ENCODE measurements at regions not wholly inside any gene's neighbourhood (a gene's known extent, or its start where the extent isn't known, plus 50 kb on each side); places are given as distances from the start of the nearest gene placed in this dataset.

- no peak overlapping the region for H3K4me3 ChIP-seq
- WGBS, 2 donors (ENCODE audit: low coverage in 1 of 2): 90 to 93% methylated on average over 2 to 3 of the region's 3 CpGs
- no peak for ATAC-seq
- H3K4me1 ChIP-seq: no peaks in the 10 kb centered on the region
- H3K36me3 ChIP-seq: no peaks in the 10 kb centered on the region
- H3K27me3 ChIP-seq: no peaks in the 10 kb centered on the region
- no peak overlapping the region for H3K27ac ChIP-seq
- no peak for TF ChIP-seq EP300 (IDR thresholded peaks at IDR 0.05)
- TF ChIP-seq POLR2AphosphoS5 (IDR thresholded peaks at IDR 0.05): no peak
- no peak for TF ChIP-seq POLR2A (IDR thresholded peaks at IDR 0.05)
- no peak for TF ChIP-seq CTCF (IDR thresholded peaks at IDR 0.05)
- no peaks in the 10 kb centered on the region for H3K9me3 ChIP-seq
Measured at GRCh38 chr13:65615506-65615905, 1614.6 kb downstream of the PCDH9 start.

- 90 to 92% methylated on average over 2 of the region's 2 CpGs for WGBS, 2 donors (ENCODE audit: low coverage in 1 of 2)
- TF ChIP-seq POLR2A (IDR thresholded peaks at IDR 0.05) (no peak), CTCF (IDR thresholded peaks at IDR 0.05) (no peak)
- no peak overlapping the region for H3K27ac ChIP-seq
- ATAC-seq: no peak
- no peaks in the 10 kb centered on the region for H3K27me3 ChIP-seq
- no peaks in the 10 kb centered on the region for H3K4me1 ChIP-seq
- no peaks in the 10 kb centered on the region for H3K36me3 ChIP-seq
- no peaks in the 10 kb centered on the region for H3K9me3 ChIP-seq
- H3K4me3 ChIP-seq: no peak overlapping the region
Measured at GRCh38 chr13:65613004-65613403, 1617.1 kb downstream of the PCDH9 start.

- H3K4me1 ChIP-seq: no peaks in the 10 kb centered on the region
- ATAC-seq: no peak
- H3K36me3 ChIP-seq: no peaks in the 10 kb centered on the region
- no peaks in the 10 kb centered on the region for H3K27me3 ChIP-seq
- H3K9me3 ChIP-seq: no peaks in the 10 kb centered on the region
- WGBS, 2 donors (ENCODE audit: low coverage in 1 of 2): 78 to 79% methylated on average over 2 of the region's 2 CpGs
- no peak for TF ChIP-seq POLR2A (IDR thresholded peaks at IDR 0.05)
- no peak for TF ChIP-seq POLR2AphosphoS5 (IDR thresholded peaks at IDR 0.05)
- TF ChIP-seq EP300 (IDR thresholded peaks at IDR 0.05): no peak
- TF ChIP-seq CTCF (IDR thresholded peaks at IDR 0.05): no peak
- no peak overlapping the region for H3K27ac ChIP-seq
- no peak overlapping the region for H3K4me3 ChIP-seq
Measured at GRCh38 chr13:65609350-65609749, 1620.8 kb downstream of the PCDH9 start.

- Histone ChIP-seq H3K4me3 (no peak overlapping the region), H3K36me3 (no peaks in the 10 kb centered on the region), H3K9me3 (no peaks in the 10 kb centered on the region), H3K4me1 (no peaks in the 10 kb centered on the region), H3K27me3 (no peaks in the 10 kb centered on the region), H3K27ac (no peak overlapping the region)
- 73 to 85% methylated on average over 2 of the region's 2 CpGs for WGBS, 2 donors (ENCODE audit: low coverage in 1 of 2)
- no peak for ATAC-seq
- TF ChIP-seq EP300 (IDR thresholded peaks at IDR 0.05) (no peak), CTCF (IDR thresholded peaks at IDR 0.05) (no peak)
Measured at GRCh38 chr13:65606622-65607021, 1623.5 kb downstream of the PCDH9 start.

- Histone ChIP-seq H3K4me1 (no peaks in the 10 kb centered on the region), H3K27me3 (no peaks in the 10 kb centered on the region), H3K9me3 (no peaks in the 10 kb centered on the region), H3K36me3 (no peaks in the 10 kb centered on the region), H3K4me3 (no peak overlapping the region), H3K27ac (no peak overlapping the region)
- TF ChIP-seq POLR2AphosphoS5 (IDR thresholded peaks at IDR 0.05) (no peak), POLR2A (IDR thresholded peaks at IDR 0.05) (no peak), EP300 (IDR thresholded peaks at IDR 0.05) (no peak), CTCF (IDR thresholded peaks at IDR 0.05) (no peak)
- ATAC-seq: no peak
Measured at GRCh38 chr13:65605396-65605795, 1624.7 kb downstream of the PCDH9 start.

Data from gastroesophageal sphincter (tissue), 4 donors.